MG63 (cell line): ENCODE measurements at regions not wholly inside any gene's neighbourhood (a gene's known extent, or its start where the extent isn't known, plus 50 kb on each side); places are given as distances from the start of the nearest gene placed in this dataset.

Experiments
- DNase-seq: peaks from one replicate; pipeline ENCODE4 v3.0.0-alpha.2; 2020
- H3K27me3 ChIP-seq: fragments of 250-450 bp; sonication (Bioruptor Pico); 2 replicates; pipeline ENCODE4 v1.5.1; 2020; ENCODE audit warnings: mild to moderate bottlenecking, moderate library complexity
- H3K36me3 ChIP-seq: fragments of 250-450 bp; sonication (Bioruptor Pico); 2 replicates; pipeline ENCODE4 v1.5.1; 2020; ENCODE audit warnings: mild to moderate bottlenecking, moderate library complexity
- H3K4me3 ChIP-seq: fragments of 250-450 bp; sonication (Bioruptor Pico); 2 replicates; pipeline ENCODE4 v1.5.1; 2020; ENCODE audit warnings: mild to moderate bottlenecking, moderate library complexity
- H3K9me3 ChIP-seq: fragments of 250-450 bp; sonication (Bioruptor Pico); 2 replicates; pipeline ENCODE4 v1.5.1; 2020; ENCODE audit warnings: mild to moderate bottlenecking, moderate library complexity

DNA sequence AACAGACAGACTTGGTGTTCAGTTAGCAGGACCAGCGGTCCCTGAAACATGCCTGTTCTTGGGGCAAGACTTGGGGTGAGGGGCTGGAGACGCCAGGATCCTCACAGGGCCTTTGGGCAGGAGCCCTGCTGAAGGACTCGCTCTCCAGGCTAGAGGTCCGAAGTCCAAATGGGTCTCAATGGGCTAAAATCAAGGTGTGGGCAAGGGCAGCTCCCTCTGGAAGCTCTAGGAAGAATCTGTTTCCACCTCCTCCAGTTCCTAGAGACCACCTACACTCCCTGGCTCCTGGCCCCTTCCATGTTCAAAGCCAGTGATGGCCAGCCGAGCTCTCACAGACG is 111.3 kb downstream of the TUBA3C start:
- DNase-seq: no peak
- no peaks in the 10 kb centered on the region for H3K9me3 ChIP-seq

DNA sequence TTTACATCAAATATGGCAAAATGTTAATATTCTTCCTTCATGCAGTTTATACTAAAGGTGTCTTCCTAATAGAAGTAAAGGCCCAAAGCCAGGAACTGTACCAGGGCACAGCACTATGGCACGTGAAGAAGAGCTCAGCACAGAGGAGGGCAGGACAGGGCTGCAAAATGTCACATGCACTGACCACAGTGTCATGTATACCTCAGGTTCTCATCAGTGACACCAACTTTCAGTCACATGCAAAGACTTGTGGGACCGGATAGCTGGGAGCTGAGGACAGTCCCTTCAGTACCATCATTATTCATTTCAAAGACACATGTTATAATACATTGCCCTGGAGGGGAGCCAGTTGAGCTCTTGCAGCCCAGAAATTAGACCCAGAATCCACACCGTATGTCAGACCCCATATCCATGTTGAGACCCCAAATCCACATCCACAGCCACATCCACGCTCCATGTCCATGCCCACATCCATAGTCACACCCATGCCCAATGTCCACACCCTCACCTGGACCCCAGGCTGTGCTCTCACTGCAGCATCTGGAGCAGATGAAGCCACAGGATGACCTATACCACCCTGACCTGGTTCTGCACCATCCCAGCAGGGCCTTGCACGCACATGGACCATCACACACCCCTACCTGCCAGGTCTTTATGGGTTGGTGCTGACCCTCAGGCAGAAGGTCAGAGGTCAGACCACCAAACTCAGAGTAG is 111.8 kb downstream of the TUBA3C start:
- no peaks in the 10 kb centered on the region for H3K9me3 ChIP-seq
- no peak for DNase-seq
- H3K27me3 ChIP-seq: no peaks in the 10 kb centered on the region
- no peak overlapping the region for H3K4me3 ChIP-seq
- H3K36me3 ChIP-seq: no peaks in the 10 kb centered on the region

More for the DNA sequence above, 111.3 kb downstream of the TUBA3C start:
- Histone ChIP-seq H3K4me3 (no peak overlapping the region), H3K36me3 (no peaks in the 10 kb centered on the region), H3K27me3 (no peaks in the 10 kb centered on the region)

DNA sequence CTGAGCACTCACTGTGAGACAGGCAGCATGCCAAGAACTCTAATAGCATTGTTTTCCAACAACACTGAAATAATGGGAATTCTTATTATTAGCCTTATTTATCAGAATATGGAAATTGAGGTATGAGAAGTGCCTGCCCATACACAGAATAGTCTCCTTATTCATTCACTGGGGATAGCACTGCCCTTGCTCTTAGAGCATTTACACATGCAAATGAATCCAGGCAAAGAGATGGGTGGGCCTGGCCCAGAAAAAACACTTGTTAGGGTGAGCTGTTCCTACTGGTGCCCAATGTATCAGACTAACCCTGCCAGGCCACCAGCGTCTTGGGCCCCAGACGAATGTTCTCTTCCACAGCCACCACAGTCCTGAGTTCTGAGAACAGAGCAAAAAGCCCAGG is 112.9 kb downstream of the TUBA3C start:
- DNase-seq: no peak
- Histone ChIP-seq H3K27me3 (no peaks in the 10 kb centered on the region), H3K9me3 (no peaks in the 10 kb centered on the region), H3K4me3 (no peak overlapping the region), H3K36me3 (no peaks in the 10 kb centered on the region)

DNA sequence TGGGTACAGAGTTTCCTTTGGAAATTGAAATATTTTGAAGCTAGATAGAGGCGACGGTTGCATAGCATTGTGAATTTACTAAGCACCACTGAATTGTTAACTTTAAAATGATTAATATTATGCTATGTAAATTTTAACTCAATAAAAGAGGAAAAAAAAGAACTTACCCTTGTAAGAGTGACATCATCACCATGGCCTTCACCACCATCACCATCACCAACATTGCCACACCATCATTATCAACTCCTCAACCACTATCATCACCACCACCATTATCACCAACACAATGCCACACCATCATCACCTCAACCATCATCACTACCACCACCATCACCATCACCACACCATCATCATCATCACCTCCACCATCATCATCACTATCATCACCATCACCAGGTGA is 113.9 kb downstream of the TUBA3C start:
- Histone ChIP-seq H3K4me3 (no peak overlapping the region), H3K27me3 (no peaks in the 10 kb centered on the region), H3K9me3 (no peaks in the 10 kb centered on the region), H3K36me3 (no peaks in the 10 kb centered on the region)
- DNase-seq: no peak

DNA sequence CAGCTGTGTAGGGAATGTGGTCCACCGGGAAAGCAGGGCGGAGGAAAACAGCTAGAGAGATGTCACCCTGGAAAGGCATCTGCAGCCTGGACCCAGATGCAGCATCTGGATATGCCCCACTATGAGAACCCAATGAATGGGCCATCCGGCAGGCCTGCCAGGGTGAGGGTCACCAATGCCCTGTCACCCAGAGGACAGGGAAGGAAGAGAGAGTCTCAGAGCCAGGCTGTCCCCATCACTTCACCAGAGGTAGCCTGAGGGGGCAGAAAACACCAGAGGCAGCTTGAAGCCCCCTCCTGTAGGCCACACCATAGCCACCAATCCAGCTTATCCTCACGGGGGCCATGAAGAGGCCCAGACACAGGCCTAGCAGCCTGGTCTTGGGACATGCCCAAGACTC is 118.8 kb downstream of the TUBA3C start:
- Histone ChIP-seq H3K9me3 (no peaks in the 10 kb centered on the region), H3K4me3 (no peak overlapping the region), H3K36me3 (no peaks in the 10 kb centered on the region), H3K27me3 (no peaks in the 10 kb centered on the region)
- DNase-seq: no peak

DNA sequence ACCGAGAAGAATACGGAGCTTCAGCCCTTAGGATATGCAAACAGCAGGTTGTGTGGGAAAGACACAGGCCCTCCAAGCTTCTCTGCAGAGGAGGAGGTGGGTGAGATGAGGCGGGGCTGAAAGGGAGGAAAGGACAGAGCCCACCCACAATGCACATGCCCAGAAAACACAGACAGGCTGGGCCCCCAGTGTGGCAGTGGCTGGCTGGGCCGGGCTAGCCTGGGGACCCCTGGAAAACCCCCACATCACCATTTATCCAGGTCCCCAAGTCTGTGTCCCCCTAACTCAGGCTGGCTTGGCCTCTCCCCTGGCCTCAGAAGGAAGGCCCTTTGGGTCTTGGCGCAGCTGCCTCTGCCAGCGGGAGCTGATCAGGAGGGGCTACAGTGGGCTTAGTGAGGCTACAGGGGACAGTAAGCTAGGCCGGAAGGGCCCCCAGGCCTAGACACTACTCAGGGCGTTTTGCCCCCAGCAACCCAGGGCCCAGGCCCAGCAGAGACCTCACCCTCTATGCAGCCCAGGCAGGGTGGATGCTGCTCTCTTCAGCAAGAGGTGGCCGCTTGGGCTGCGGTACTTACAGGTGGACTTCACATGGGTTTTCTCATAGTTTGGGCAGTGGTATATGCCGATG is 119.5 kb downstream of the TUBA3C start:
- H3K4me3 ChIP-seq: no peak overlapping the region
- no peaks in the 10 kb centered on the region for H3K36me3 ChIP-seq
- H3K9me3 ChIP-seq: no peaks in the 10 kb centered on the region
- H3K27me3 ChIP-seq: no peaks in the 10 kb centered on the region
- DNase-seq: no peak

DNA sequence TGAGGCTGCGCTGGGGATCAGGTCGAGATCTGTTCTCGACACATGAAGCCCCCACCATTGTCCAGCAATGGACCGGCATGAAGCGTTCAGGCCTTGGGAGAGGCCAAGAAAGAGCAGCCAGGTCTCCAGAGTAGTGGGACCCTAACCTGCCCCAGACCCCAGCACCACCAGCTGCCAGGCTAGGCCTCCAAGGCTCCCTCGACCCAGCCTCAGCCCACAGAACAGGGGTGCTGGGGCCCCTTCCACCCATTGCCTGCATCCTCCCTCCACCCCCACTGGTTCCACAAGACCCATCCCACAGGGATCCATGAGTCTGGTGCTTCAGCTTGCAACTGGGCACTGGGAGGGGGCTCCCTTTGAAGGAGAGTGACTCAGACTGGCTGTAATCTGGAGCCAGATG is 120.3 kb downstream of the TUBA3C start:
- no peak overlapping the region for H3K4me3 ChIP-seq
- no peaks in the 10 kb centered on the region for H3K9me3 ChIP-seq
- H3K36me3 ChIP-seq: no peaks in the 10 kb centered on the region
- no peaks in the 10 kb centered on the region for H3K27me3 ChIP-seq
- DNase-seq: no peak

DNA sequence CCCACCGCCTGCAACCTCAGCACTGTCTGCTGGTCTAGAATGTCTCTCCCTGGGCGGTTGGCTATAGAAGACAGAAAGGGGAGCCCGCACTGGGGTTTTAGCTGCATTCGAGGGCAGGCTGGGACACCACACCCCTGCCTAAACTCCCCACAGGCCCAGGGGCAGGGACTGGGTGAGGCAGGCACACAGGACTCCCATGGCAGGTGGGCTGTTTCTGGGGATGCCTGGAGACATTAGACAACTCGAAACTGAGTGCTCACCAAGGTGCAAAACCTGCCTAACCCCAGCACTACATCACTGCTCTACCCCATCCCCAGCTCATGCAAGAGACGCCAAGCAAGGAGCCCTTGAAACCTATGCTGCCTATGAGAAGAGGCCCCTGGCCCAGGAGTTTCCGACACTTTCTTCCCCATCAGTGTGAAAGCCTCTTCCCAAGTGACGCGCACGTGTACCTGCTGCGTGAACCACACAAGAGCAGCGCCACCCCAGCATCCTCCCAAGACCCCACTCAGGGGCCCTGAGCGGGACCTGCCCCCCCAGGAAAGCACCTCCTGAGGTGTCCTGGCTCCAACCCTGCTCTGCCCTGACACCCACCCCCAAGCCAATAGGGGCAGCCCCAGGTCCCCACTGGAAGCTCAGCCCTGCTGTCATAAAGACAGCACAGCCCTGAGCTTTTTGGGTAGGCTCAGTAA is 121.2 kb downstream of the TUBA3C start:
- H3K36me3 ChIP-seq: no peaks in the 10 kb centered on the region
- no peaks in the 10 kb centered on the region for H3K9me3 ChIP-seq
- H3K4me3 ChIP-seq: no peak overlapping the region
- DNase-seq: no peak
- no peaks in the 10 kb centered on the region for H3K27me3 ChIP-seq

DNA sequence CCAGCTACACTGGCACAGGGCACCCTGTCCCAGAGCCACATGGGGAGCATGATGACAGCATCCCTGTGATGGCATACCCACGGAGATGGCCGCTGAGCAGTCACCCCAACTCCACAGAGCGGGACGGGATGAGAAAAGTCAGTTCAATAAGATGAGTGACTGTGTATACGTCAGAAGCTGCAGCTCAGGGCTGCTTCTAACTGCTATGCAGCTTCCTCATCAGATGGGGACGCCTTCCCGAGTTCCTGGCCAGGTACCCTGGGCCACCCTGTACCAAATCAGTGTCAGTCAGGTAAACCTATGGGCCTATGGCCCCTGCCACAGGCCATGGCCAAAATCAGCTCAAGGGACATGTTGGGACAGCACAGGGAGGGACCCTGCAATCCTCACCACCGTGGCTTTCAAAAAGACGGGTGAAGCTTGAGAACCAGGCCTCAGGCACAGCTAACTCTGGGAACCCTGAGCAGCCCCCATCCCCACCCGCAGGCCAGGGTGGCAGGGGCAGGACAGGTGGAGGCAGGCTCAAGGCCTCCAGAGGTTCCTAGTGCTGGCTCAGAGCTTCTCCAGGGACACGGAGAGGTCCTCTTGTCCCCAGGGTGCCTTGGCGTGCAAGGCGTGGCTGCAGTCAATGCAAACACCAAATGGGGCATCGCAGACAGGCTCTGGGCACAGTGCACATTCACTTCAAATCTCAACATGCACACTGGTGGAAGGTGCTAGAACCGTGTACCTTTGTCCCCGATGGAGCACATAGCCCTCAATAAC is 122.4 kb downstream of the TUBA3C start:
- Histone ChIP-seq H3K27me3 (no peaks in the 10 kb centered on the region), H3K36me3 (no peaks in the 10 kb centered on the region), H3K4me3 (no peak overlapping the region), H3K9me3 (no peaks in the 10 kb centered on the region)
- DNase-seq: no peak

DNA sequence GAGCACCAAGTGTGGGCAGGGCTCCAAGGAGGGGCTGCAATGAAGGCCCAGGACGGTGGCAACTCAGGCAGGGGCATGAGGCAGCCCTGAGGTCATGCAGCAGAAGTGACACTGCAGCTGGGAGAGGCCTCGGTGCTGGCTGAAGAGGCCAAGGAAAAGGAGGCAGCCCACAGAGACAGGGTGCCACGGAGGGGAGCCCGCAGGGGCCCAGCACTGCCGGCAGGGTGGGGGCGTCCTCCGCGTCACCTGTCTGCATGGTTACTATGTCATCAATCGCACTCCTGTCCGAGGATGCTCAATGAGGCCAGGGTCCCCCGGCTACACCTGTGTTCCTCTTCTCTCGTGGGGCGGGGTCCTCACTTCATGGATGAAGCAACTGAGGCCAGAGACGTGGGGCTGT is 123.1 kb downstream of the TUBA3C start:
- no peaks in the 10 kb centered on the region for H3K27me3 ChIP-seq
- H3K36me3 ChIP-seq: no peaks in the 10 kb centered on the region
- no peak overlapping the region for H3K4me3 ChIP-seq
- no peaks in the 10 kb centered on the region for H3K9me3 ChIP-seq
- DNase-seq: no peak

DNA sequence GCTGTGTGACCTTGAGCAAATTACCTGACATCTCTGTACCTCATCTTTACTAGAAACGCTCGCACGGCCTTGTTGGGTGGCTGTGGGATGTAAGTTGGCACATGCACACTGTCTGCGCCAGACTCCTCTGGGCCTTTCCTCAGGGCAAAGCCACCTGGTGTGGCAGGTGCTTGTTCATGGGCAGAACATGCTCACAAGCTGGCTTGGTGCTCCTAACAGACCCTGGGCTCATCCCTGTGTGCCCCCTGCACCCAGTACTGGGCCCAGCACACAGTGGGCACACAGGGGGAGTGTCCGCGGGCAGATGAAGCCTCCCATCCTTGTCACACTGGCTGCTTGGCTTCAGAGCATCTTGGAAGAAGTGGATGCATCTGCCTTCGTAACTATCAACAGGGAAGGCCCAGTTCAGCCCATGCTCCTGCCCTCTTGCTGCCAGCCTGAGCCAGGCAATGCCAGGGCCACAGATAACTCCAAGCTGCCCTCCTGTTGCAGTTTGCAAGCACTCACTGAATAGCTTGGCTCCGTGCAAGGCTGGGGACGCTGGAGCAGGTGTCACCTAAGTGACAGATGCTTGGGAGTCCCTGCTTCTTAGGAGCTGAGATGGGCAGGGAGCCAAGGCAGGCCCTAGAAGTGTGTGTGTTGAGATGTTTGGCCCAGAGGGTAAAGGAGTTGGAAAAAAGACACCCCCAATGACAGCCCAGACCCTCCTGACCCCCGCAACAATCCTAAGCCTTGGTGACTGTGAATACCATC is 123.9 kb downstream of the TUBA3C start:
- H3K9me3 ChIP-seq: no peaks in the 10 kb centered on the region
- no peaks in the 10 kb centered on the region for H3K27me3 ChIP-seq
- DNase-seq: no peak
- H3K36me3 ChIP-seq: no peaks in the 10 kb centered on the region
- H3K4me3 ChIP-seq: no peak overlapping the region

DNA sequence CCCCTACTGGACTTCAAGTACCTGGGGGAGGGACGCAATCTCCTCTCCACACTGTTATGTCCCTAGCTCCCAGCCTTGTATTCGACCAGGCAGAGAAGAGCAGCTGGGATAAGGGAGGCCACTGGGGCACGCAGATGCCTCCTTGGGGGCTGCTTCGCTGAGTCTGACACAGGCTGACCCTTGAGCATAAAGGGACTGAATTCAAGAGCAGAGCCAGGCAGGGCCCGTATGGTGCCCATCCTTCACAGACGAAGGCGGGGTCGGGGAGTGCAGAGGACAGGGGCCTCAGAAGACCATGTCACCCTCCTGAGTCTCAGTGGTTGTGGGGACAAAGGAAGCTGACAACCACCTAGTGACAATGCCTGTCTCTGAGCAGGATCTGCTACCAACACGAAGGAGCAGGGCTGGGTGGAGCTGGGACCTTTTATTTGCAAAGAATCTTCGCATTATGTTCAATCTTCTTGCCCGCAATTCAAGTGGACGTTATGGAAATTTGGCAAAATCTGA is 124.6 kb downstream of the TUBA3C start:
- Histone ChIP-seq H3K27me3 (no peaks in the 10 kb centered on the region), H3K36me3 (no peaks in the 10 kb centered on the region), H3K4me3 (no peak overlapping the region), H3K9me3 (no peaks in the 10 kb centered on the region)
- DNase-seq: no peak

DNA sequence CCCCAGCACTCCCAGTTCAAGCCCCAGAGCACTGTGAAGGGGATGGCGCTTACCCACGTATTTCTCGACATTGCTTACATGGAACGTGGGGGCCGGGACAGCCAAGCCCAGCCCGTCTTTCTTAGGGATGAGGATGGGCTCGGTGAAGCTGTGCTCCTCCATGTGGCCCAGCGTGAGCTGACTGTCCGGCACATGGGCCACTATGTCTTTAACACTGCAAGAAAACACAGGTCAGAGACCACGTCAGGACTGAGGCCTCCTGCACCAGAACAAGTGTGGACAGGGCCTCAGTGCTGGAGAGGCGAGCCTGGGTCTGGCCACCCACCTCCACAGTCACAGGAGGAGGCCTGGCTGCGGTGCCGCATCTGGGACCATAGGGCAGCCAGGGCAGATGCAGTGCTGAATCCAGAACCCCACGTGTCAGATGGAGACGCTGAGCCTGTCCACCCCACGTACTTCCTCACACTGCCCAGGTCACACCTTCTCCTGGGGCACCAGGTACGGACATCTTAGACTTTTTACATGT is 125.2 kb downstream of the TUBA3C start:
- no peak for DNase-seq
- Histone ChIP-seq H3K36me3 (no peaks in the 10 kb centered on the region), H3K27me3 (no peaks in the 10 kb centered on the region), H3K9me3 (no peaks in the 10 kb centered on the region), H3K4me3 (no peak overlapping the region)

DNA sequence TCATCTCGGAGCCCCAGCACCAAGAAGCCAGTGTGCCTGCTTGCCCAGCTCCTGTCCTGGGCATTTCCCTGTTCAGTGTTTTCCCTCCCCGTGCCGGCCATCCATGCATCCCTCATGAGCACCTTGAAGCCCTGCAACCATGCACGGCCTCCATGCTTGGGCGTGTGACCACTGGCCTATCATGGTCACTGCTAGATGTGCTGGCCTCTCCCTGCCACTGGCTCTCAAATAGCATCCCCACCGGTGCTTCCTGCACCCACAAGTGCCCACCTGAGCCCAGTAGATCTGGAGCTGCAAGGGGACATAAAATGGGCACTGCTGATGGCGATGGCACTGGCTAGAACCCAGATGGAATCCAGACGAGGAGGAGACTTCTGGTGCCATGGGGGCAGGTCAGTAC is 126.0 kb downstream of the TUBA3C start:
- Histone ChIP-seq H3K27me3 (no peaks in the 10 kb centered on the region), H3K9me3 (no peaks in the 10 kb centered on the region), H3K36me3 (no peaks in the 10 kb centered on the region), H3K4me3 (no peak overlapping the region)
- no peak for DNase-seq

DNA sequence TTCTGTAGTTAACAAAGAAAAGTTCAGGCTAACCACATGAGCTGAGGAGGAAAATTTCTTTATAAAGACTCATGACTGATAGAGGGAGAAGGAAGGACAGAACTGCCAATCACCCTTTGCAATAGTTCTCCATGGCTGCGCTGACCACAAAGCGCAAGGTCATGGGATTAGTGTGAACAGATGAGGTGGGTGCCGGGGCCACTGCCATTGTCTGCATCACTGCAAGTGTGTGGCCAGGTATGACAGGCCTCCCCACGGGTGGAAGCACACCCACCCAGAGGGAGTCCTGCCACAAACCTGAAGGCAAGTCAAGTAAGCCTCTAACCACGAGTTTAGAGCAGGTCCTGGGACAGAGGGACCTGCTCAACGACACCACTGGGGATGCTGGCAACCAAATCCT is 128.1 kb downstream of the TUBA3C start:
- no peak for DNase-seq
- Histone ChIP-seq H3K27me3 (no peaks in the 10 kb centered on the region), H3K4me3 (no peak overlapping the region), H3K36me3 (no peaks in the 10 kb centered on the region), H3K9me3 (no peaks in the 10 kb centered on the region)

DNA sequence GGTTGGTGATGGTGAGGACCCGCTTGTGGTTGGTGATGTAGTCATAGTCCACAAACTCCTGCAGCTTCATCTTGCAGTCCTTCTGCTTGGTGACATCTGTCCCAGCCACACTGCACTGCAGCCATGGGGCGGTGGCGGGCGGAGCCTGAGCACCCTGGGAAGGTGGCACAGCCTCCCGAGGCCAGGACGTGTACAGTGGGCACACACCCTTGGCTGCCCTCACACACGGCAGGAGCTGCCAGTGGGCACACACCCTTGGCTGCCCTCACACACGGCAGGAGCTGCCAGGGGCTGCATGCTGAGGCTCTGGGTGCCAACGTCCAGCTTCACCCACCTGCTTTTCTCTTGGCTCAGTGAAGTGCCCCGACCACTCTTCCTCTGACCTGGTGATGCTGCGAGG is 128.7 kb downstream of the TUBA3C start:
- H3K9me3 ChIP-seq: no peaks in the 10 kb centered on the region
- H3K4me3 ChIP-seq: no peak overlapping the region
- DNase-seq: no peak
- H3K36me3 ChIP-seq: no peaks in the 10 kb centered on the region
- H3K27me3 ChIP-seq: no peaks in the 10 kb centered on the region
